ENCODE measurements at regions not wholly inside any gene's neighbourhood (a gene's known extent, or its start where the extent isn't known, plus 50 kb on each side); places are given as distances from the start of the nearest gene placed in this dataset.

DNA sequence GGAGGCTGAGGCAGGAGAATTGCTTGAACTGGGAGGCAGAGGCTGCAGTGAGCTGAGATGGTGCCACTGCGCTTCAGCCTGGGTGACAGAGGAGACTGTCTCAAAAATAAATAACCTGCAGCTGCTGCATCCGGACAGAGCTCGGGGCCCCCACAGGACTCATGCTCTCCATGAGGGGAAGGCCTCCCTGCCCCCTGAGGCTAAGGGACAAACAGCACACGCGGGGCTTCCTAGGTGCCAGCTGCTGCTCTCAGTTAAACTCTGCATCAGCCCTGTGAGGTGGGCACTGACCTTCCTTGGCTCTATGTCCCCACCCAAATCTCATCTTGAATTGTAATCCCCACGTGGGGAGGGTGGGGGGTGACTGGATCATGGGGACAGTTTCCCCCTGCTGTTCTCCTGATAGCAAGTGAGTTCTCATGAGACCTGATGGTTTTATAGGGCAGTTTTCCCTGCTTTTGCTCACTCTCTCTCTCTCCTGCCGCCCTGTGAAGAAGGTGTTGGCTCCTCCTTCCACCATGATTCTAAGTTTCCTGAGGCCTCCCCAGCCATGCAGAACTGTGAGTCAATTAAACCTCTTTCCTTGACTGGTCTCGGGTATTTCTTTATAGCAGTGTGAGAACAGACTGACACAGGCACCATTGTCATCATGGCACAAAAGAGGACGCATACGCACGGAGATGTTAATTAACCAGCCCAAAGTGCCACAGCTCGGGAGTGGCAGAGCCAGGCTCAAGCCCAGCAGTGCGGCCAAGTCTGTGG lies 49.9 kb upstream of the TAF1B start:
- intact Hi-C loops (cut with DNase I): no loop called here
- H3K27ac ChIP-seq: no peak overlapping the region
- no peaks in the 10 kb centered on the region for H3K27me3 ChIP-seq
- TF ChIP-seq, protein P1, sequence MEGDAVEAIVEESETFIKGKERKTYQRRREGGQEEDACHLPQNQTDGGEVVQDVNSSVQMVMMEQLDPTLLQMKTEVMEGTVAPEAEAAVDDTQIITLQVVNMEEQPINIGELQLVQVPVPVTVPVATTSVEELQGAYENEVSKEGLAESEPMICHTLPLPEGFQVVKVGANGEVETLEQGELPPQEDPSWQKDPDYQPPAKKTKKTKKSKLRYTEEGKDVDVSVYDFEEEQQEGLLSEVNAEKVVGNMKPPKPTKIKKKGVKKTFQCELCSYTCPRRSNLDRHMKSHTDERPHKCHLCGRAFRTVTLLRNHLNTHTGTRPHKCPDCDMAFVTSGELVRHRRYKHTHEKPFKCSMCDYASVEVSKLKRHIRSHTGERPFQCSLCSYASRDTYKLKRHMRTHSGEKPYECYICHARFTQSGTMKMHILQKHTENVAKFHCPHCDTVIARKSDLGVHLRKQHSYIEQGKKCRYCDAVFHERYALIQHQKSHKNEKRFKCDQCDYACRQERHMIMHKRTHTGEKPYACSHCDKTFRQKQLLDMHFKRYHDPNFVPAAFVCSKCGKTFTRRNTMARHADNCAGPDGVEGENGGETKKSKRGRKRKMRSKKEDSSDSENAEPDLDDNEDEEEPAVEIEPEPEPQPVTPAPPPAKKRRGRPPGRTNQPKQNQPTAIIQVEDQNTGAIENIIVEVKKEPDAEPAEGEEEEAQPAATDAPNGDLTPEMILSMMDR (IDR thresholded peaks at IDR 0.05): no peak
- no peak for ATAC-seq
- no peak overlapping the region for H3K4me3 ChIP-seq
- DNase-seq: no peak
- peaks cover 0 to 11% of the 10 kb centered on the region in 2 donors for H3K4me1 ChIP-seq
- peaks cover 0 to 4% of the 10 kb centered on the region in 2 donors for H3K9me3 ChIP-seq
- H3K36me3 ChIP-seq: no peaks in the 10 kb centered on the region

Measured in left lung (tissue), 4 donors.